Body of pancreas (tissue), 4 donors: ENCODE measurements at regions not wholly inside any gene's neighbourhood (a gene's known extent, or its start where the extent isn't known, plus 50 kb on each side); places are given as distances from the start of the nearest gene placed in this dataset.

Experiments
- POLR2A ChIP-seq, 3 donors: fragments of 450-650 bp; IDR thresholded peaks; one replicate each; pipeline ENCODE4 v1.6.1; 2016; ENCODE audit warnings: antibody characterized with exemption in 3 of 3, mild to moderate bottlenecking in 2 of 3
- TF ChIP-seq, protein P1 (sequence below), 7 experiments: fragments of 450-650 bp in 4 of 7; fragments of 200-600 bp in 3 of 7; sonication (generic) in 3 of 7; IDR thresholded peaks; one replicate each; pipeline ENCODE4 v1.5.1; 2016 to 2019; ENCODE audit warnings: antibody characterized with exemption in 7 of 7

DNA sequence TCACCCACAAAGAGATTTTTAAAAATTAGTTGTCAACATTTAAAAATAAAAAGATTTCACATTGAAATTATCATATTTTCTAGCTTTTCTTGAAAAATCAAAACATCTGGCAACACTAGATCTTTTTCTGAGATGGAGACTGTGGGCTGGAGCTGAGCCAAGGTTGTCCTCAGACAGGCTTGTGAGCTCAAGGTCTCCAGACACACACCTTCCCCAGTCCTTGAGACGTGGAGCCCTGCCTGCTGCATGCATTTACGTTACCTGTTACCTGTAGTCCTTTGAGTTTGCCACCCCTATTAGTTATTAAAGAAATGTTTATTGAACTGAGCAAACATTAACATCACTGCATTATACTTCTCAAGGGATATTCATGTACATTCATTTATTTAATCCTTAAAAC is 87.5 kb upstream of the TLE1 start:
- TF ChIP-seq, protein P1, sequence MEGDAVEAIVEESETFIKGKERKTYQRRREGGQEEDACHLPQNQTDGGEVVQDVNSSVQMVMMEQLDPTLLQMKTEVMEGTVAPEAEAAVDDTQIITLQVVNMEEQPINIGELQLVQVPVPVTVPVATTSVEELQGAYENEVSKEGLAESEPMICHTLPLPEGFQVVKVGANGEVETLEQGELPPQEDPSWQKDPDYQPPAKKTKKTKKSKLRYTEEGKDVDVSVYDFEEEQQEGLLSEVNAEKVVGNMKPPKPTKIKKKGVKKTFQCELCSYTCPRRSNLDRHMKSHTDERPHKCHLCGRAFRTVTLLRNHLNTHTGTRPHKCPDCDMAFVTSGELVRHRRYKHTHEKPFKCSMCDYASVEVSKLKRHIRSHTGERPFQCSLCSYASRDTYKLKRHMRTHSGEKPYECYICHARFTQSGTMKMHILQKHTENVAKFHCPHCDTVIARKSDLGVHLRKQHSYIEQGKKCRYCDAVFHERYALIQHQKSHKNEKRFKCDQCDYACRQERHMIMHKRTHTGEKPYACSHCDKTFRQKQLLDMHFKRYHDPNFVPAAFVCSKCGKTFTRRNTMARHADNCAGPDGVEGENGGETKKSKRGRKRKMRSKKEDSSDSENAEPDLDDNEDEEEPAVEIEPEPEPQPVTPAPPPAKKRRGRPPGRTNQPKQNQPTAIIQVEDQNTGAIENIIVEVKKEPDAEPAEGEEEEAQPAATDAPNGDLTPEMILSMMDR (IDR thresholded peaks at IDR 0.05) = no peak
- TF ChIP-seq POLR2A (IDR thresholded peaks at IDR 0.05) = no peak
